ENCODE measurements at regions not wholly inside any gene's neighbourhood (a gene's known extent, or its start where the extent isn't known, plus 50 kb on each side); places are given as distances from the start of the nearest gene placed in this dataset.
A peak's percentile ranks its signal among the peaks of the same experiment; 100 is the strongest.

DNA sequence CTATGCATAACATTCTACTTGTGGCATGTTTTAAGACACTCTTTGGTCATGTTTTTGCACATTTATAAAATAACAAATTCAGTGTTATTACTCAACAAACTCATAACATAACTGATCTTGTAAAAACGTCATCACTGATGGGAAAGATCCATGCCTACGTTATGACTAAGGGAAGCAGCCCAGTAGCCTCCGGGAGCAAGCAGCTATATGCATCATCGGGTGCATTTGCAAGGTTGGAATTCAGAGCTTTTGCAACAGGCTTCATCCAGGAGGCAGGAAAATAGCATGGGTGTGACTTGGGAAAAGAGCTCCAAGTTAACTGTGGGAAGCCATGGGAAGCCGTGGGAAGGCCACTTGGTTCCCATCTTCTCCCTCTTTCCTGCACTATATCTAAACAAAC is 271.6 kb upstream of the SGK1 start:
- Histone ChIP-seq H3K4me1 (peaks cover 45% of the 10 kb centered on the region), H3K4me3 (no peak overlapping the region), H3K27ac (peak overlapping the region; percentile 94 to 97), H3K4me2 (peak overlapping the region; percentile 65), H3K9me3 (peaks cover 10% of the 10 kb centered on the region; the same call in 2 of the 3 replicates)
- peak; percentile 67 to 98 for DNase-seq (ENCODE audit: low read depth in 1 of 2, low spot score in 1 of 2)
- CTCF ChIA-PET = interaction anchor here (1.0 to 1.7 kb wide), 3 partner anchors 39 to 396 kb away, joined by 3 read pairs; no protein-coding TSS in a partner anchor
- POLR2A ChIA-PET = interaction anchor here (0.9 to 1.9 kb wide), 8 partner anchors 51 to 415 kb away, joined by 3 to 9 read pairs (median 5); no protein-coding TSS in a partner anchor
- no peak for FAIRE-seq
- peak; percentile 97 to 100 for ATAC-seq
- WGBS (ENCODE audit: missing lambda C conversion rate) = 0% methylated on average over 5 of the region's 5 CpGs
- TF ChIP-seq POLR2A (IDR thresholded peaks at IDR 0.05; ENCODE audit: low read length) = no peak
- no peak for TF ChIP-seq RNF2 (IDR thresholded peaks at IDR 0.05; ENCODE audit: borderline replicate concordance, low read depth)
- TF ChIP-seq ELK1 (IDR thresholded peaks at IDR 0.05; ENCODE audit: low read depth, low read length) = no peak
- no peak for TF ChIP-seq USF2 (IDR thresholded peaks at IDR 0.05)
- no peak for TF ChIP-seq CHD4 (IDR thresholded peaks at IDR 0.05; ENCODE audit: borderline replicate concordance)
- TF ChIP-seq SMC3 (IDR thresholded peaks at IDR 0.05) = peak; percentile 57
- TF ChIP-seq PBX3 (IDR thresholded peaks at IDR 0.05) = peak; percentile 57; the same call in 1 of the 2 replicates
- peak; percentile 89; the same call in 1 of the 2 replicates for TF ChIP-seq HOXB13 (CRISPR knock-in tag; IDR thresholded peaks at IDR 0.05; ENCODE audit: low read depth)
- no peak for TF ChIP-seq ESRRA (IDR thresholded peaks at IDR 0.05; ENCODE audit: borderline replicate concordance, low read length)
- no peak for TF ChIP-seq HOXA7 (CRISPR knock-in tag; IDR thresholded peaks at IDR 0.05)
- TF ChIP-seq FOSB (CRISPR knock-in tag; IDR thresholded peaks at IDR 0.05) = no peak
- peak; percentile 87 to 93 for TF ChIP-seq CEBPB (IDR thresholded peaks at IDR 0.05)
- peak; percentile 91 for TF ChIP-seq RARB (CRISPR knock-in tag; IDR thresholded peaks at IDR 0.05)
- no peak for TF ChIP-seq BHLHE40 (IDR thresholded peaks at IDR 0.05; ENCODE audit: low read depth, low read length)
- TF ChIP-seq, protein P1, sequence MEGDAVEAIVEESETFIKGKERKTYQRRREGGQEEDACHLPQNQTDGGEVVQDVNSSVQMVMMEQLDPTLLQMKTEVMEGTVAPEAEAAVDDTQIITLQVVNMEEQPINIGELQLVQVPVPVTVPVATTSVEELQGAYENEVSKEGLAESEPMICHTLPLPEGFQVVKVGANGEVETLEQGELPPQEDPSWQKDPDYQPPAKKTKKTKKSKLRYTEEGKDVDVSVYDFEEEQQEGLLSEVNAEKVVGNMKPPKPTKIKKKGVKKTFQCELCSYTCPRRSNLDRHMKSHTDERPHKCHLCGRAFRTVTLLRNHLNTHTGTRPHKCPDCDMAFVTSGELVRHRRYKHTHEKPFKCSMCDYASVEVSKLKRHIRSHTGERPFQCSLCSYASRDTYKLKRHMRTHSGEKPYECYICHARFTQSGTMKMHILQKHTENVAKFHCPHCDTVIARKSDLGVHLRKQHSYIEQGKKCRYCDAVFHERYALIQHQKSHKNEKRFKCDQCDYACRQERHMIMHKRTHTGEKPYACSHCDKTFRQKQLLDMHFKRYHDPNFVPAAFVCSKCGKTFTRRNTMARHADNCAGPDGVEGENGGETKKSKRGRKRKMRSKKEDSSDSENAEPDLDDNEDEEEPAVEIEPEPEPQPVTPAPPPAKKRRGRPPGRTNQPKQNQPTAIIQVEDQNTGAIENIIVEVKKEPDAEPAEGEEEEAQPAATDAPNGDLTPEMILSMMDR (IDR thresholded peaks at IDR 0.05) = no peak
- peak; percentile 78; the same call in 1 of the 2 replicates for TF ChIP-seq ZSCAN20 (CRISPR knock-in tag; IDR thresholded peaks at IDR 0.05)
- TF ChIP-seq EHMT2 (IDR thresholded peaks at IDR 0.05; ENCODE audit: low read depth) = no peak
- TF ChIP-seq FOXS1 (CRISPR knock-in tag; IDR thresholded peaks at IDR 0.05) = no peak
- TF ChIP-seq CHD2 (IDR thresholded peaks at IDR 0.05; ENCODE audit: low read length, partially characterized antibody) = no peak
- TF ChIP-seq PHF8 (IDR thresholded peaks at IDR 0.05; ENCODE audit: borderline replicate concordance, low read depth) = no peak
- no peak for TF ChIP-seq NPAS2 (CRISPR knock-in tag; IDR thresholded peaks at IDR 0.05; ENCODE audit: borderline replicate concordance)
- TF ChIP-seq, protein P2, sequence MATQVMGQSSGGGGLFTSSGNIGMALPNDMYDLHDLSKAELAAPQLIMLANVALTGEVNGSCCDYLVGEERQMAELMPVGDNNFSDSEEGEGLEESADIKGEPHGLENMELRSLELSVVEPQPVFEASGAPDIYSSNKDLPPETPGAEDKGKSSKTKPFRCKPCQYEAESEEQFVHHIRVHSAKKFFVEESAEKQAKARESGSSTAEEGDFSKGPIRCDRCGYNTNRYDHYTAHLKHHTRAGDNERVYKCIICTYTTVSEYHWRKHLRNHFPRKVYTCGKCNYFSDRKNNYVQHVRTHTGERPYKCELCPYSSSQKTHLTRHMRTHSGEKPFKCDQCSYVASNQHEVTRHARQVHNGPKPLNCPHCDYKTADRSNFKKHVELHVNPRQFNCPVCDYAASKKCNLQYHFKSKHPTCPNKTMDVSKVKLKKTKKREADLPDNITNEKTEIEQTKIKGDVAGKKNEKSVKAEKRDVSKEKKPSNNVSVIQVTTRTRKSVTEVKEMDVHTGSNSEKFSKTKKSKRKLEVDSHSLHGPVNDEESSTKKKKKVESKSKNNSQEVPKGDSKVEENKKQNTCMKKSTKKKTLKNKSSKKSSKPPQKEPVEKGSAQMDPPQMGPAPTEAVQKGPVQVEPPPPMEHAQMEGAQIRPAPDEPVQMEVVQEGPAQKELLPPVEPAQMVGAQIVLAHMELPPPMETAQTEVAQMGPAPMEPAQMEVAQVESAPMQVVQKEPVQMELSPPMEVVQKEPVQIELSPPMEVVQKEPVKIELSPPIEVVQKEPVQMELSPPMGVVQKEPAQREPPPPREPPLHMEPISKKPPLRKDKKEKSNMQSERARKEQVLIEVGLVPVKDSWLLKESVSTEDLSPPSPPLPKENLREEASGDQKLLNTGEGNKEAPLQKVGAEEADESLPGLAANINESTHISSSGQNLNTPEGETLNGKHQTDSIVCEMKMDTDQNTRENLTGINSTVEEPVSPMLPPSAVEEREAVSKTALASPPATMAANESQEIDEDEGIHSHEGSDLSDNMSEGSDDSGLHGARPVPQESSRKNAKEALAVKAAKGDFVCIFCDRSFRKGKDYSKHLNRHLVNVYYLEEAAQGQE (IDR thresholded peaks at IDR 0.05) = no peak
- no peak for TF ChIP-seq RFX5 (IDR thresholded peaks at IDR 0.05)
- TF ChIP-seq KDM1A (IDR thresholded peaks at IDR 0.05; ENCODE audit: low read depth) = no peak
- peak; percentile 34 to 69; a peak in 3 of 5 replicates for TF ChIP-seq RAD21 (conservative IDR thresholded peaks at IDR 0.05 in 1 of 2, IDR thresholded peaks at IDR 0.05 in 1 of 2)
- TF ChIP-seq CBX8 (IDR thresholded peaks at IDR 0.05) = no peak
- TF ChIP-seq EHF (CRISPR knock-in tag; IDR thresholded peaks at IDR 0.05) = peak; percentile 45; the same call in 1 of the 2 replicates
- TF ChIP-seq TFCP2L1 (CRISPR knock-in tag; IDR thresholded peaks at IDR 0.05) = no peak
- TF ChIP-seq HES2 (IDR thresholded peaks at IDR 0.05) = peak; percentile 58; the same call in 1 of the 2 replicates
- TF ChIP-seq EP300 (IDR thresholded peaks at IDR 0.05) = peak; percentile 94 to 98
- no peak for TF ChIP-seq NR3C1 (IDR thresholded peaks at IDR 0.05)
- no peak for TF ChIP-seq TP53 (CRISPR knock-in tag; IDR thresholded peaks at IDR 0.05)
- no peak for TF ChIP-seq SREBF2 (IDR thresholded peaks at IDR 0.05)
- no peak for TF ChIP-seq ZNF302 (CRISPR knock-in tag; IDR thresholded peaks at IDR 0.05)
- peak; percentile 95 for TF ChIP-seq GATA3 (IDR thresholded peaks at IDR 0.05; ENCODE audit: borderline replicate concordance)
